NCI-H2081 treated with DMSO at 0.1 percent for 48 hours (cell line): ENCODE measurements at regions not wholly inside any gene's neighbourhood (a gene's known extent, or its start where the extent isn't known, plus 50 kb on each side); places are given as distances from the start of the nearest gene placed in this dataset.
"Not testable (repeated sequence)": the region's sequence is repeated elsewhere in the genome, so short reads cannot be mapped to it uniquely, and the experiment has no call there.

ENCODE experiments used
- DNase-seq: peaks from one replicate; lab custom pipeline; 2025; lab: John Stamatoyannopoulos, UW

DNA sequence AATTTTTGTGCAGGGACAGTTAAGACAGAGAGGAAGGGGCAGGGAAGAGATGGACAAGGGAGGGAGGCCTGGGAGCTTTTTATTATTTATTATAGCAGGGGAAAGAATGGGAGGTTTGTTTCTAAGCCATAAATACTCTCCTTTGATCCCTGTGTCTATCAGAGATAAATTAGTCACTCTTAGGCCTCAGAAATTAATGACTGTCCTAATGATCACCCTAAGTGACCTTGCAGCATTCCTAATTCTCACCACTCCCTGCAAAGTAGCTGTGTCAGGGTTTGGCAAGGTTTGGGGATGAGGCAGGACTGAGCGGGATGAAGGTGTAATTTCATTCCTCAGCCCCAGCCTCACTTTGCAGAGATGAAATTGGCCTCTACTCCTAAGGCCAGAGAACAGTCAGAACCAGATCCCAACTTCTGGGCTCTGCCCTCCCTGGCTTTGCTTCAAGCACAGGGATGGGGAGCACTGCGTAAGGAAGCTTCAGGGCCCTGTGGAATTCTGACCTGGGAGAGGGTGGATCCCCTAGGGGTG lies 95.0 kb downstream of the TMEM17 start:
- DNase-seq: no peak

DNA sequence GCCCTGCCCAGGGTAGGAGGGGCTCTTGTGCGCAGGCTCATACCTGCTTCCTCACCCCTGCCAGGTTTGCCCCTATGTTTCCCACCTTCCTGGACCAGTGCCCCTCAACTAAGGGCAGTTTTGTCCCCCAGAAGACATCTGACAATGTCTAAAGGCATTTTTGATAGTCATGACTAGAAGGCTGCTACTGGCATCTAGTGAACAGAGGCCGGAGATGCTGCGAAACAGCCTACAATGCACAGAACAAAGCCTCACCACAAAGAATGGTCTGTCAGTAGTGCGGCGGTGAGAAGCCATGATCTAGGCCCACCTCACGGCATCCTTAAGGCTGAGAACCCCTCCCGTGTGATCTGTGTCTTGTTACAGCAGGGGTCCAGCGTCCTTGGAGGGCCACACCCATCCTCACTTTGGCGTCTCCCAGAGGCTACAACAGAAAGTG lies 96.0 kb downstream of the TMEM17 start:
- no peak for DNase-seq

DNA sequence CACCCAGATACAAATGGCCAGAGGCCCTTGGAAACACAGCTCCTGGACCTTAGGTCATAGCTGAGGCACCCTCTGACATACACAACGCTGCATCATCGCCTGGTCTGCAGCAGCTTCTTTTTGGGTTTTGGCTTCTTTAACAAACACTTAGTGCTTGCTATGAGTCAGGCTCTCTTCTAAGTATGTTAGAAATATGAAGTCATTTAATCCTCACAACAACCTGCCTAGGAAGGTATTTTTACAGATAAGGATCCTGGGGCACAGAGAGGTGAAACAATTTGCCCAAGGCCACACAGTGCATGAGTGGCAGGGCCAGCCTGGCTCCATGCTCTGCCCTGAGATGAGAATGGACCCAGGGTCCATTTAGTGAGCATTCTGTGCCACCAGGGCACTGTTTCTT lies 96.6 kb downstream of the TMEM17 start:
- DNase-seq: no peak

DNA sequence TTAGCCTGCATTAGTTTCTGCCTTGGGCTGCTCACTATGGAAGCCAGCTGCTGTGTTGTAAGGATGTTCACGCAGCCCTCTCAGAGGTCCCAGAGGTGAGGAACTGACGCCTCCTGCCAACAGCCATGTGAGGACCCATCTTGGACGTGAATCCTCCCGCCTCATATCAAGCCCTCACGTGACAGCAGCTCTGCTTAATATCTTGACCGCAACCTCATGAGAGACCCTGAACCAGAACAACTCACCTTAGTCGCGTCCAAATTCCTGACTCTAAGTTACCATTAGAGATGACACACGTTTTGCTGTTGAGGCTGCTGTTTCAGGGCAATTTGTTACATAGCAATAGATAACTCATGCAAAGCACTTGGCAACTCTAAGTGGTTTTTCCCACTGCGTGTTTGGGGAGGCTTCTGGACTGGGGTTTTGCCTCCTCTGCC lies 97.7 kb downstream of the TMEM17 start:
- no peak for DNase-seq

DNA sequence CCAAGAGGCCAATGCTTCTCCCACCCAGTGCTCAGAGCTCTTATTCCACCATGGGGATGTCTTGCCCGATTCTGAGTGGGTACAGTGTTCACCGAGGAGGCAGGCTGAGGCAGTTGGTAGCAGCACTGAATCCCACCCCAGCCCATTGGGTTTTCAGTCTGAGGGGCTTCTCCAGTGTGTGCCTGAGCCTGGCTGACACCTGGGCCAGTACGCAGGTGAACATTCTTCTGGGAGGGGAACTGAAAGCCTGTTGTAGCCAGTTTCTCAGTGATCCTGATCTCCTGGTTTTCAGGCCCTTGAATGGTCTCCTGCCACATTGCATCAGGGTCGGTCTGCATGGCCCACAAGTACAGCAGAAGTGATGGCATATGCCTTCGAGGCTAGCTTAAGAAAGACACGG lies 98.2 kb downstream of the TMEM17 start:
- no peak for DNase-seq

DNA sequence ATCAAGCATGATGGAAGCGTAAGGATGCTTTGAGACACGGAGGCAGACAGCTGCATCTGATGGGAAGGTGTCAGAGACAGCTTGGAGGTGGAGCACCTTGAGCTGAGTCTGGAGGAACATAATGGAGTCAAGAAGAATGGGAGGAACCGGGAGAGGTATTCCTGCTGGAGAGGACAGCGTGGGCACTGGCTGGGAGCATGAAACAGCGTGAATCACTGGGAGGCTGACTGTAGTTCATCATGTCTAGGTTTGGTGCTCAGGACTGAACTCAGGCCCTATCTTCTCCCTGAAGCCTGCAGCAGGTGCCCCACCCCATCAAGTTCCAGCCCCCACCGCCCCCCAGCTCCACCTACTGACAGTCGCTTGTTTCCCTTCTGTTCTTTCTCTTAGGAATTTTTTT lies 98.6 kb downstream of the TMEM17 start:
- no peak for DNase-seq

DNA sequence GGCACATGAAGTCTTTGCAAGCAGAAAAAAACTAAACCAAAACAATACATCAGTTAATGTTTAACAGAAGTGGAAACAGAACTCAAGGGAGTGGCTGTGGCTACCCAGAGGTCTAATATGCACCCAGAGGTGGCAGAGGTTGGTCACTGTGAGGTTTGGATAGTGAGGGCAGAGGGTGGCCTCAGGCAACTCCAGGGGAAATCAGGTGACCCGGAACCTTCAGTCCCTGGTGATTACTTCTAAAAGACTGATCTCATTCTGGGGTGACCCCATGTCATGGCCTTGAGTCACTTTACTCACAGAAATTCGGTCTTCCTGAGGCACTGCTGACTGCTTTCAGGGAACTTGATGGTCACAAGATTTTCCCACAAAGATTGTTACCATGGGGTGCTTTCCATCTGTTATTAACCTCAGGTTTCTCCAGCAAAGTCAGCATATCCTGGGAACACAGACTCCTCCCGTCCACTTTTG lies 99.4 kb downstream of the TMEM17 start:
- no peak for DNase-seq

DNA sequence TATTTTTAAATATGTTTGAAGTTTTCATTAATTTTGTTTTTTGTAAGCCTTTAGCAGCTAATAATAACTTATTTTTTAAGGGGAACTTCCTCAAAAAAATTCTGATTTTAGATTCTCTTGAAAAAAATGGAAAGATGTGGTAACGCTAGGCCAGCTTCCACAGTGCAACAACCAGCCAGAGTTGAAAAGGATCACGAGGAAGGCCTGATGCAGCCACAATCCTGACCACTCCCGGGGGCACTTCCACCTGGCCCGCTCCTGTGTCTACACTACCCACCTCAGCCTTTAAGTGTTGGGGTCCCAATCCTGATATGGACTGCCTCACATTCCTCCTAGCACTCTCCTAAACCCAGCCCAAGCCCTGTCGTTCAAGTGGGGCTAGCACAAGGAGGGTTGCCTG lies 101.1 kb downstream of the TMEM17 start:
- DNase-seq: no peak

DNA sequence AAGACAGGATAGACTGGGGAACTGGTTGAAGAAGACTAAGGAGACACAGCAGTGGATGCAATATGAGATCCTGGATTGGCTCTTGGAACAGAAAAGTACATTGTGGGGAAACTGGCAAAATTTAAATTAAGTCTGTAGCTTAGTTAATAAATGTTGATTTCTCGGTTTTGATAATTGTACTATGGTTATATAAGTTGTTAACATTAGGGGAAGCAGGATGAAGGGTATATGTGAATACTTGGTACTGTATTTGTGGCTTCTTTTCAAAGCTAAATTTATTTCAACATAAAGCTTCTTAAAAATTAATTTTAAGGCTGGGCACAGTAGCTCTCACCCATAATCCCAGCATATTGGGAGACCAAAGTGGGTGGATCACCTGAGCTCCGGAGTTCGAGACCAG lies 103.8 kb downstream of the TMEM17 start:
- no peak for DNase-seq

DNA sequence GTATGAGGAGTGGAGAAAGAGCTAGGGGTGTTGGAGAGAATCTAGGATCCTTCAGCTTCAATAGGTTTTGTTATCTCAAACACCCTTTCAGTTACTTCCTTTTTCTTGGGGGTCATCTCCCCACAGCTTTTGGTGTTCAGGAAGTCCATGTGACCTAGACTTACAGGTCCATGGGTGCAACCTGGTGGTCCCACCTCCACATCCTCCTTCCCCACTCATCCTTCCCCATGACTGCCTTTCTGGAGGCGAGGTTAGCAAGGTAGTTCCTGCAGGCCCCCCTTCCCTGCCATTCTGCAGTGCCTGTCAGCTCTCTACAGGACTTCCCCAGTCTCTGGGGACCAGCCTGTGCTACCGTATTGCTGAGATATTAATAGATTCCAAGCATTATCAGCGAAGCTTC lies 107.6 kb downstream of the TMEM17 start:
- no peak for DNase-seq

DNA sequence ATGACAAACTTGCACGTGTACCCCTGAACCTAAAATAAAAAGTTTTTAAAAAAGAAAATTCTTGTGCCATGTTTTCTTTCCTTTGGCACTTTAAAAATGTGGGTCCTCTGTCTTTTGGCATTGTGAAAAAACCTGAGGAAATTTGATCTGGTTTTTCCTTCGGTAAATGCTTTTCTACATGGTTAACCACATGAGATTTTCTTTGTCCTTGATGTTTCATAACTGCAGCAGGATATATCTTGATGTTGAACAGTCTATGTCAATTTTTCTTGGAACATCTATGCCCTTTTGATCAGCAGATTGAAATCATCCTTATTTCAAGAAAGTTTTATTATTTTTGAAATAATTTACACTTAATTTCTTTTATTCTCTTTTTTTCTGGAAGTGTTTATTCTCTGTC lies 109.1 kb downstream of the TMEM17 start:
- DNase-seq: no peak

DNA sequence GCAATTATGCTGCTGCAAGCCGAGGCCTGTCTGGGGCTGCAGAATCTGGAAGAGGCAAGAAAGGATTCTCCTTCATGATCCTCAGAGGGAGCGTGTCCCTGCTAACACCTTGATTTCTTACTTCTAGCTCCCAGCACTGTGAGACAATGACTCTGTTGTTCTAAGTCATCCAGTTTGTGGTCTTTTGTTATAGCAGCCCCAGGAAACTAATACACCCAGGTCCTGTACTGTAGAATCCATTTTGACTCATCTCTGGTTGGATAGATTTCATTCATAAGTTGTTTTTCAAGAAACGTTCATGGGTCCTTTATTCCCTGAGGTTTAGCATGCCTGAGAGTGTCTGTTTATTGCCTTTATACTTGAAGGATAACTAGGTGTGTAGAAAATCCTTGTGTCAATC lies 112.7 kb downstream of the TMEM17 start:
- DNase-seq: no peak

DNA sequence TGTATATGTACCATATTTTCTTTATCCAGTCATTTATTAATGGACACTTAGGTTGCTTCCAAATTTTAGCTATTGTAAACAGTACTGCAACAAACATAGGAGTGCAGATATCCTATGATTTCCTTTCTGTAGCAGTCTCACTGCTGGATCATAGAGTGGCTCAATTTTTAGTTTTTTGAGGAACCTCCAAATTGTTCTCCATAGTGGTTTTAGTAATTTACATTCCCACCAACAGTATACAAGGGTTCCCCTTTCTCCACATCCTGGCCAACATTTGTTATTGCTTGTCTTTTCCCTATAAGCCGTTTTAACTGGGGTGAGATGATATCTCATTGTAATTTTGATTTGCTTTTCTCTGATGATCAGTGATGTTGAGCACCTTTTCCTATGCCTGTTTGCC lies 114.3 kb downstream of the TMEM17 start:
- no peak for DNase-seq

DNA sequence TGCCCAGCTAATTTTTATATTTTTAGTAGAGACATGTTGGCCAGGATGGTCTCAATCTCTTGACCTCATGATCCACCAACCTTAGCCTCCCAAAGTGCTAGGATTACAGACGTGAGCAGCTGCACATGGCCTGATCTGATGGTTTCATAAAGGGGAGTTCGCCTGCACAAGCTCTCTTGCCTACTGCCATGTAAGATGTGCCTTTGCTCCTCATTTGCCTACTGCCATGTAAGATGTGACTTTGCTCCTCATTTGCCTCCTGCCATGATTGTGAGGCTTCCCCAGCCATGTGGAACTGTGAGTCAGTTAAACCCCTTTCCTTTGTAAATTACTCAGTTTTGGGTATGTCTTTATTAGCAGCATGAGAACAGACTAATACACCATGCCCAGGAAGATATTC lies 119.6 kb downstream of the TMEM17 start:
- not testable (repeated sequence) for DNase-seq

DNA sequence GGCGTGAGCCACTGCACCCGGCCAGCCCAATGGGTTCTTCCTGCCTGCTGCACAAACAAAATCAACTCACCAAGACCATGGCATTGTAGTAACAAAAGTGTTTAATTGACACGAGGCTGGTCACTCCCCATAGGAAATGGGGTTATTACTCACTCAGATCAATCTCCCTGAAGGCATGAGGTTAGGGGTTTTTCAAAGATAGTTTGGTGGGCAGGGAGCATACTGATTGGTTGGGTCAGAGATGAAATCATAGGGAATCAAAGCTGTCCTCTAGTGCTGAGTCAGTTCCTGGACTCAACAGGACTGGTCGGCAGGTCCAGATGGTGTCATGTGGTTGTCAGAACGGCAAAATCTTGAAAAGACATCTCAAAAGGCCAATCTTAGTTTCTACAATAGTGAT lies 122.1 kb downstream of the TMEM17 start:
- no peak for DNase-seq

DNA sequence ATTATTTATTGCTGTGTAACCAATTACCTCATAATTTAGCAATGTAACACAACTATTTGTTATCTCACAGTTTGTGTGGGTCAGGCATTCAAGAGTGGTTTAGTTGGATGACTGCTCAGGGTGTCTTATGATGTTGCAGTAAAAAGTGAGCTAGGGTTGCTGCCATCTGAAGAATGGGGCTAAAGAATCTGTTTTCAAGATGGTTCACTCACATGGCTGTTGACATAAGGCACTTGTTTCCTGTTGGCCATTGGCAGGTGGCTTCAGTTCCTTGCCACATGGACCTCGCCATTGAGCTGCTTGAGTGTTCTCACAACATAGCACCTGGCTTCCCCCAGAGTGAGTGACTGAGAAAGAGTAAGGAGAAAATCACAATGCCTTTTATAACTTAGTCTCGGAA lies 123.2 kb downstream of the TMEM17 start:
- no peak for DNase-seq

DNA sequence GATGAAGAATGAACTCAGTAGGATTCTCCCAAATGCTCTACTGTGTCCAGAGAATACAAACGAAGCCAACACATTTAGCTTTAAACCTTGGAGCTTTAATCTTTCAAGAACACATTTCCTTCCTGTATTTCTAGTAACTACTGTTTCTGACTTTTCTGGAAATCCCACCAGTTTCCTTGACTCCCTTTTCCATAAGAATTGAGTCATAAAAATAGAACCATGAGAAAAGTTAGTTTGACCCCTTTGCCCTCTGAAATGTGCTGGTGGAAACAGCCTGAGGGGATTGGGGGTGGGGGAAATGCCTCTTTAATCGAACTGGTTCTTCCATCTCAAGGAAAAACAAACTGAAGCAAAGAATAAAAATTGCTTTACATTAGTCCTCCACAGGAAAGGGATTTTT lies 123.9 kb downstream of the TMEM17 start:
- DNase-seq: no peak

DNA sequence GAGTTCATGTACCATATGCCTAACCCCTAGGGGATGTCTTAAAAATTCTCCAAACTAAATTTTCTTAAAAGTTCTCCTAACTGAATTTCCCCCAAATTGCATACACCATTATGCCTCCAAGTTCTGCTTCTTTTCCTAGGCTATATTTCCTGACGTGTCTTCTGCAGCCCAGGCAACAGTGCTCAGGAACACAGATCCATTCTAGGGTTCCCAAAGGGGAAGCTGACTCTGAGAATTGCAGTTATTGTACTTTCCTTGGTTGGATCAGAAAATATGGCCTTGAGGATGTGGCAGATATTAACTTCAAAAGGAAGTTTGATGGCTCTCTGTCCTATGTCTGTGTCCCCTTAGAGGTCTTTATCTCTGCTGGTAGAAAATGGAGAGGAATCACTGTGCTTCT lies 124.3 kb downstream of the TMEM17 start:
- no peak for DNase-seq

DNA sequence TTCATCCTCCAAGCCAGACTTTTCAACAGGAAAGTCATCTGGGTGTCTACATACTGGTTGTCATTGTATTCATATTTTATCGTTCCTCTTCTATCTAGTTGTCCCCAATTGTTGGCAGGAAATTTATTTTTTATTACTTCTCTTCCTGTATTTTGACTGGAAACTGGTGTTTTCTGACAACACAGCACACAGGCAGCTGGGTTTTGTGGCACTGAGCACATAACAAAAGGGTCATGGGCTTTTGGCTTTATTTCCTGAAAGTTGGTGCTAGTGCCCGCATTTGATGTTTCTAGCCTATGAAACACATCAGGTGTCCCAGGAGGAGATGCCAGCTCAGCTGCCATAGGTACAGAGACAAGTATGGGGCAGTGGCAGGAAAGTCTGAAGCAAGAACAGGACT lies 126.4 kb downstream of the TMEM17 start:
- no peak for DNase-seq

DNA sequence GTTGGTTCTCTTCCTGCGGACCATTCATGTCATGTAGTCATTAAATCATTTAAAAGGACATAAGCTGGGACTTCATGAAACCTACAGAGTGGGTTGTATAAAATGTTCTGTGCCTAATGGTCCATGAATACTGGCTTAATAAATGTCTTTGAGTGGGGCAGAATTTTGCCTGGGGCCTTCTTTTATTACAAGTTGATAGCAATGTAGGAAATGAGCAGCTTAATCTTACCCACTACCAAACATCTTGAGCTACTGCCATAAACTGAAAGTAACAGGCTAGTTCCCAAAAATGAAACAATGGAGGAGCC lies 130.9 kb downstream of the TMEM17 start:
- DNase-seq: no peak

DNA sequence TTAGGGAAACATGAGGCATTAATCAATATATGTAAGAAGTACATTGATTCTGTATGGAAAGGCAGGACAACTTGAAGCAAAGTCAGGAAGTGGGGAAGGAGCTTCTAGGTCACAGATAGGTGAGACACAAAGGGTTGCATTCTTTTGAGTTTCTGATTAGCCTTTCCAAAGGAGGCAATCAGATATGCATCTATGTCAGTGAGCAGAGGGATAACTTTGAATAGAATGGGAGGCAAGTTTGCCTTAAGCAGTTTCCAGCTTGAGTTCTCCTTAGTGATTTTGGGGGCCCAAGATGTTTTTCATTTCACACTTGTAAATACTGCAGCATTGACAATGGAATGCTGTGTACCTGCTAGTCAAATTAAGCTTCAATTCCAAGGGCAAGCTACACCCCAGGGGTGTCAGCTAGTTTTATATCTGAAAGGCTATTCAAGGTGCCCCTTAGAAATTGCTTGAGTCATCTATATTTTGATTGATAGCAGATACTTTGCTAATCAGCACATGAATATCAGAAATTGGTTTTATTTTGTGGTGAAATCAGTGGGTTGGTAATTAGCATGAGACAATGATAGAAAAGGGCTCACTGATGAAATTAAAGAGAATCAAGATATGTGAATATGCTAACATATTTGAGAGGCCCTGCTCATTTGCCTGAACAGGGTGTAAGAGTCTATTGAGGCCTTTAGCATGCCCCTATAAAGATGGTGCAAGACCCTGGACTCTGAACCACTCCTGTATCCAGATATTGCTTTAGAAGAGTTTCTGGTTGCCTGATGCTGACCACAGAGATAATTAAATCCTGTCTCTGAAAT lies 131.5 kb downstream of the TMEM17 start:
- no peak for DNase-seq

DNA sequence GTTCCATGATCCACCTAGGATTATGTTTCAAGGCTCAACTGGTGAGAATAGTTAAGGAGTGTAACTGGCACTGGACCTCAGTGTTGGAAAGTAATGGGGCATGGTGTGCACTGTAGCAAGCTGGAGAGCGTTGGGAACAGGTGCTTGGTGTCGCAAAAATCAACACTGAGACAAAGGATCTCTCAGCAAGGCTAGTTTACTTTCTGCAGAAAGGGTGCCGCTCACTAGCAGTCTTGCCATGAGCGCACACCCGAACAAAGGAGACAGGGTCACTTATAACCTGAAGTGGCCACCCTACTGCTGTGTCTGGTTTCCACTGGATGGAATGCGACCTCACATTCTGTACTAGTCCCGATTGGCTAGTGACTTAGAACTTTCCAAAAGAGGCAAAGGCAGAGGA lies 133.2 kb downstream of the TMEM17 start:
- no peak for DNase-seq

DNA sequence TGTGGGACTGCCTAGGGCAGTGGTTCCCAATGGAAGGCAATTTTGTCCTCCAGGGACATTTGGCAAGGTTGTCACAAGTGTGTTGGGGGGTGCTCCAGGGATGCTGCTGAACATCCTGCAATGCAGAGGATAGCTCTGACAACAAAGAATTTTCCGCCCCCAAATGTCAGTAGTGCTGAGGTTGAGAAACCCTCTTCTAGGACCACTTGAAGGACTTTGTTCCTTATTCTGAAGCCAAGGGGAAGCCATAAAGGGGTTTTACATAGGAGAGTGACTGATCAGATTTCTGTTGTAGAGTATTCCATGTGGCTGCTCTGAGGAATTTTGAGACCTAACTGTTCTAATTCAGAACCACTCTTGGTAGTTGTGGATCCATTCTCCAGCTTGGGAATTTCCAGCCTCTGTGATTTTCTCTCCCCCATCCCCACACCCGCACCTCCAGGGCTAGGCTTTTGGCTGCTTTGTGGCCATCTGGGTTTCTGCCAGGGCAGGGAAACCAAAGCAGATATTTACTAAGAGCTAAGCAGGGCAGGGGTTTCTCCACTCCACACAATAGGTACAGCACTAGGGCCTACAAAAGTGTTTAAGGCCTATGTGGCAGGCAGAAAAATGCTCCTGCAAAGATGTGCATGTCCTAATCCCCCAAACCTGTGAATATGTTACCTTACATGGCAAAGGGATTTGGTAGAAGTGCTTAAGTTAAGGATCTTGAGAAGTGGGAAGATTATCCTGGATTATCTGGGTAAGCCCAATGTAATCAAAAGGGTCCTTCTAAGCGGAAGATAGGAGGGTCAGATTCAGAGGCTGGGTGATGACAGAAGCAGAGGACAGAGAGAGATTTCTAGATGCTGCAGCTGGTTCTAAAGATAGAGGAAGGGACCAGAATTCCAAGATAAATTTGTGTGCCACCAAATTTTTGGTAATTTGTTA lies 135.4 kb downstream of the TMEM17 start:
- no peak for DNase-seq
